Endodermal cell (in vitro differentiated cells): ENCODE measurements at regions not wholly inside any gene's neighbourhood (a gene's known extent, or its start where the extent isn't known, plus 50 kb on each side); places are given as distances from the start of the nearest gene placed in this dataset.

Source experiments
- DNase-seq: peaks from one replicate; pipeline ENCODE4 v3.0.0-alpha.2; 2017
- H3K27ac ChIP-seq: 2 replicates; pipeline ENCODE4 v1.5.1; 2013; ENCODE audit warnings: mild to moderate bottlenecking, low read depth, low read length, moderate library complexity
- H3K27me3 ChIP-seq: 2 replicates; pipeline ENCODE4 v1.6.1; 2013; ENCODE audit warnings: mild to moderate bottlenecking, low read length, moderate library complexity; ENCODE audit not compliant: insufficient read depth, control insufficient read depth, poor library complexity, severe bottlenecking
- H3K36me3 ChIP-seq: 2 replicates; pipeline ENCODE4 v1.7.0; 2013; ENCODE audit warnings: mild to moderate bottlenecking, low read length, moderate library complexity; ENCODE audit not compliant: control insufficient read depth, insufficient read depth
- H3K4me1 ChIP-seq: one replicate; pipeline ENCODE4 v1.7.0; 2013; ENCODE audit warnings: low read length; ENCODE audit not compliant: control insufficient read depth, insufficient read depth
- H3K4me3 ChIP-seq: 2 replicates; pipeline ENCODE4 v1.5.1; 2013; ENCODE audit warnings: mild to moderate bottlenecking, low read length, moderate library complexity
- H3K9ac ChIP-seq: 2 replicates; pipeline ENCODE4 v1.6.1; 2013; ENCODE audit warnings: mild to moderate bottlenecking, low read length, moderate library complexity; ENCODE audit not compliant: poor library complexity, severe bottlenecking; ENCODE audit errors: extremely low read depth
- H3K9me3 ChIP-seq: 2 replicates; pipeline ENCODE4 v1.6.1; 2013; ENCODE audit warnings: mild to moderate bottlenecking, low read length, moderate library complexity; ENCODE audit not compliant: control insufficient read depth
- H3K27ac Mint-ChIP-seq: 2 replicates; pipeline ENCODE4 v1.8.0; 2020; ENCODE audit warnings: mixed read lengths
- H3K27me3 Mint-ChIP-seq: 2 replicates; pipeline ENCODE4 v1.8.0; 2021; ENCODE audit warnings: mild to moderate bottlenecking, mixed read lengths; ENCODE audit not compliant: insufficient read depth
- H3K36me3 Mint-ChIP-seq: 2 replicates; pipeline ENCODE4 v1.8.0; 2020; ENCODE audit warnings: low read depth, mixed read lengths
- H3K4me1 Mint-ChIP-seq: 2 replicates; pipeline ENCODE4 v1.8.0; 2020; ENCODE audit warnings: mixed read lengths
- H3K4me3 Mint-ChIP-seq: 2 replicates; pipeline ENCODE4 v1.8.0; 2020; ENCODE audit warnings: mild to moderate bottlenecking, moderate library complexity, mixed read lengths
- H3K9me3 Mint-ChIP-seq: 2 replicates; pipeline ENCODE4 v1.8.0; 2020; ENCODE audit warnings: mild to moderate bottlenecking, mixed read lengths
- WGBS, 2 experiments: methylation state at CpG; one replicate each; pipeline versions ENCODE4 v1.1.5 to v1.1.7; 2013; ENCODE audit warnings: missing lambda C conversion rate in 2 of 2, mixed read lengths in 1 of 2; ENCODE audit not compliant: insufficient coverage in 1 of 2, insufficient read length in 1 of 2; 5-methylcytosine and 5-hydroxymethylcytosine counted together
- TF ChIP-seq, protein P1 (sequence below): fragments of 200-600 bp; sonication (generic); conservative IDR thresholded peaks from 2 replicates; pipeline ENCODE4 v1.5.0; 2021; ENCODE audit warnings: antibody characterized with exemption, mild to moderate bottlenecking

DNA sequence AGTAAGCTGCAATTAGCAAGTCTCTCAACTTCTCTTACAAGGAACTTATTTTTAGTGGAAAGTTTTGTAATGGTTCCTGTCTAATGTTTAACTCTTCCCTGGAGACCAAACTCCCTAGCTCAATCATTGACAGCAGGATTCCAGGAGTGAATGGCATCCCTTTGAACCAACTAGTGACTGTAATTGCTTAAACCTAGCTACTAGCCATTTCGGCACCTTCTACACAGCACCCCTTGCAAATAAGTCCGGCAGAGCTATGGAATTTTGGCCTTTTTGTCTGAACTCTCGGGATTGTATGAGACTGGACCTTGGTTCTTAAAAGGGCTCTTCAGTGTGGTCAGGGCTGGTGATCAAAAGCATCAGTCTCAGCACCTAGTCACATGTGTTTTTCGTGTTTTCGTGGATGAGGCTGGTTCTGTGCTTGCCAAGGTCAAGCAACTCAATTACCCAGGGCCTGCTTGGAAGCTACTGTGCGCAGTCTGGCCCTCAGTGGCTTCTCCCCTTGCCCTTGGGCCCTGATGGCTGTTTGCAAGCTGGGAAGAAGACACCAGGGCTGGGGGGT is 135.3 kb upstream of the NEDD9 start:
- Histone ChIP-seq H3K4me3 (no peak overlapping the region), H3K9ac (no peak overlapping the region), H3K27ac (no peak overlapping the region)

DNA sequence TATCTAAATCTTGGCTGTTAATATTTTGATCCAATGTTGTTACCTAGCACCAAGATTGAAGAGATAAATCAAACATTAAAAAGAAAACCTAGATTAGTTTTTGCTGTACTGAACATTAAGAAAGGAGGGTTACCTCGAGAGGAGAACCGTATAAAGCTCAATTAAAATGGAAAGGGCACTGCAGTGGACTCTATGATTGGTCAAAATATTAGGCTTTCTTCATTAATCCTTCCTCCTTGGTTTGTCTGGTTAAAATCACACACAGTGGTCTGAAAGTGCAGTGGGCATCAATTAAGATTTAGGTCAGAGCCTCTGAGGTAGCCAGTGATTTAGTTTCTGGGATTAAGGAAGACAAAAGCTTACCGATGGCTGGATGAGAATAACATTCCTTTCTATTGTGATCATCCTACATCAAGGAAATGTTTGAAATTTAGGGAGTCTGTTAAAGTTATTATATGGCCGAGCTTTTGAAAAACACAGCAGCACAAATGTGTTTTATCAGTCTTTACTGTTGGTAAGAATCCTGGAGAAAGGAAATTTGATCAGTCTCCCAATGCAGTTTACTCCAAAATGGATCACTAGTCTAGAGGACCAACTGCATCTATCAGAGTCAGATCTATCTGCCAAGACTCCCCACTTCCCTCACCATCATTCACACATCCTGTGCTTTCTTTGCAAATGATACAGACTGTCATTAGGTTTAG is 134.6 kb upstream of the NEDD9 start:
- H3K4me3 Mint-ChIP-seq: no peak overlapping the region
- no peak overlapping the region for H3K27ac ChIP-seq
- no peak overlapping the region for H3K4me3 ChIP-seq
- H3K4me1 ChIP-seq: peaks cover 10% of the 10 kb centered on the region
- WGBS, 2 experiments: 74 to 83% methylated on average over 4 of the region's 4 CpGs
- H3K27ac Mint-ChIP-seq: peak overlapping the region; percentile 85
- no peaks in the 10 kb centered on the region for H3K9me3 ChIP-seq
- H3K27me3 ChIP-seq: peaks cover 5% of the 10 kb centered on the region
- peak; percentile 13 for DNase-seq
- TF ChIP-seq, protein P1, sequence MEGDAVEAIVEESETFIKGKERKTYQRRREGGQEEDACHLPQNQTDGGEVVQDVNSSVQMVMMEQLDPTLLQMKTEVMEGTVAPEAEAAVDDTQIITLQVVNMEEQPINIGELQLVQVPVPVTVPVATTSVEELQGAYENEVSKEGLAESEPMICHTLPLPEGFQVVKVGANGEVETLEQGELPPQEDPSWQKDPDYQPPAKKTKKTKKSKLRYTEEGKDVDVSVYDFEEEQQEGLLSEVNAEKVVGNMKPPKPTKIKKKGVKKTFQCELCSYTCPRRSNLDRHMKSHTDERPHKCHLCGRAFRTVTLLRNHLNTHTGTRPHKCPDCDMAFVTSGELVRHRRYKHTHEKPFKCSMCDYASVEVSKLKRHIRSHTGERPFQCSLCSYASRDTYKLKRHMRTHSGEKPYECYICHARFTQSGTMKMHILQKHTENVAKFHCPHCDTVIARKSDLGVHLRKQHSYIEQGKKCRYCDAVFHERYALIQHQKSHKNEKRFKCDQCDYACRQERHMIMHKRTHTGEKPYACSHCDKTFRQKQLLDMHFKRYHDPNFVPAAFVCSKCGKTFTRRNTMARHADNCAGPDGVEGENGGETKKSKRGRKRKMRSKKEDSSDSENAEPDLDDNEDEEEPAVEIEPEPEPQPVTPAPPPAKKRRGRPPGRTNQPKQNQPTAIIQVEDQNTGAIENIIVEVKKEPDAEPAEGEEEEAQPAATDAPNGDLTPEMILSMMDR: no peak
- H3K36me3 Mint-ChIP-seq: no peaks in the 10 kb centered on the region
- H3K36me3 ChIP-seq: no peaks in the 10 kb centered on the region
- H3K9ac ChIP-seq: no peak overlapping the region
- H3K27me3 Mint-ChIP-seq: peaks cover 4% of the 10 kb centered on the region
- H3K9me3 Mint-ChIP-seq: peaks cover 3% of the 10 kb centered on the region
- peaks cover 27% of the 10 kb centered on the region for H3K4me1 Mint-ChIP-seq

More for the DNA sequence above, 135.3 kb upstream of the NEDD9 start:
- DNase-seq: peak; percentile 56
- WGBS, 2 experiments: 73 to 78% methylated on average over 5 to 6 of the region's 6 CpGs
- Histone ChIP-seq H3K36me3 (no peaks in the 10 kb centered on the region), H3K27me3 (peaks cover 5% of the 10 kb centered on the region), H3K4me1 (peaks cover 10% of the 10 kb centered on the region), H3K9me3 (no peaks in the 10 kb centered on the region)
- H3K27me3 Mint-ChIP-seq: peaks cover 4% of the 10 kb centered on the region
- TF ChIP-seq, protein P1: no peak
- H3K4me1 Mint-ChIP-seq: peaks cover 27% of the 10 kb centered on the region
- peaks cover 3% of the 10 kb centered on the region for H3K9me3 Mint-ChIP-seq
- no peaks in the 10 kb centered on the region for H3K36me3 Mint-ChIP-seq
- no peak overlapping the region for H3K4me3 Mint-ChIP-seq
- peak overlapping the region; percentile 85 for H3K27ac Mint-ChIP-seq

DNA sequence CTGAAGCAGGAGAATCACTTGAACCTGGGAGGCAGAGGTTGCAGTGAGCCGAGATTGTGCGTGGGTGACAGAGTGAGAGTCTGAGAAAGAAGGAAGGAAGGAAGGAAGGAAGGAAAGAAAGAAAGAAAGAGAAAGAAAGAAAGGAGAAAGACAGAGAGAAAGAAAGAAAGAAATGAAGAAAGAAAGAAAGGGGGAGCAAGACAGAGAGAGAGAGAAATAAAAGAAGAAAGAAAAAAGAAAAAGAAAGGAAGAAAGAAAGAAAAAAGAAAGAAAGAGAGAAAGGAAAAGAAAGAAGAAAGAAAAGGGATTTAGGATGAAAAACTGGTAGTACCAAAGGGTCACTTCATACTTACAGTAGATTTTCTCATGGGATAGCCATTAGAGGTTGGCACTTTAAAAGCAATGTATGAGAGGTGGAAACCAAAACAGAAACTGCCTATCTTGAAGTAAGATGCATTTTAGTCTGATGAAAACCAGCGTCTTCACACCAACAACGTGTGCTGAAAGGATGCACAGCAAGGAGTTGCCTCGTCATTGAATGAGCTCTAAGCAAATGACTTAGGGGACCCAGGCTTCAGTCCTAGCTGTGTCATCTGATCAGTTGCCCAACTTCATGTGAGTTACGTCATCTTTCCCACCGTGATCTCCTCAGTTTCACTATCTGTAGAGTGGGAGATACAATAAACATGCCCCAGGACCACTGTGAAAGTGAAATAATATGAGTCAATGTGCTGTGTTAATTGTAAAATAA is 133.9 kb upstream of the NEDD9 start:
- Mint-ChIP-seq H3K27me3 (peaks cover 6% of the 10 kb centered on the region), H3K36me3 (no peaks in the 10 kb centered on the region), H3K27ac (peak overlapping the region; percentile 85), H3K4me3 (no peak overlapping the region), H3K9me3 (peaks cover 3% of the 10 kb centered on the region), H3K4me1 (peaks cover 27% of the 10 kb centered on the region)
- Histone ChIP-seq H3K9me3 (no peaks in the 10 kb centered on the region), H3K4me1 (peaks cover 10% of the 10 kb centered on the region), H3K27me3 (peaks cover 5% of the 10 kb centered on the region), H3K4me3 (no peak overlapping the region), H3K27ac (no peak overlapping the region), H3K9ac (no peak overlapping the region), H3K36me3 (no peaks in the 10 kb centered on the region)
- 89 to 92% methylated on average over 7 of the region's 7 CpGs for WGBS, 2 experiments
- TF ChIP-seq, protein P1: no peak
- peak; percentile 32 for DNase-seq
